ENCODE measurements at regions not wholly inside any gene's neighbourhood (a gene's known extent, or its start where the extent isn't known, plus 50 kb on each side); places are given as distances from the start of the nearest gene placed in this dataset.

DNA sequence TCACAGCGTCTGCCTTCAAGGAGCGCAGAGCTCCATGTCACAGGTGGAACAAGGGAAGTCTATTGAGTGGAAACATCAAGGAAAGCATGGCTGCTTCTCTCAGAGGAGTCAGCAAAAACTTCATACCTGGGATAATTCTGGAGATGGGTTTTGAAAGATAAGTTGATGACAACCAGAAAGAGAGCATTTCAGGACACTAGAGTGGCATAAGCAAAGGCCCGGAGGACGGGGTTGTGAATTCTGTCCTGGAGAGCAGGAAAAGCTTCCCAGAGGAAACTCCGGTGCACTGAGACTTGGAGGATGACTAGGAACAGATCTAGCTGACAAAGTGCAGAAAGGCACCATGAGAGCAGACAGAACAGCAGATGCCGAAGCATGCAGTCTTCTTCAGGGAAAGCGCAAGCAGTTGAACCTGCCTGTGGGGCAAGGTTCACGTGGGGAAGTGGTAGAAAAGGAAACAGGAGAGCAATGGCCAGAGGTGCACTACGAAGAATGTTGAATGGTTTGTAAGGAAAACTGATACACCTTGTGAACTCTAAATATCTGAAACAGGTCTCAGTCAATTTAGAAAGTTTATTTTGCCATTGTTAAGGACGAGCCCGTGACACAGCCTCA, 222.9 kb downstream of the PLPP3 start:
- no peak for DNase-seq (ENCODE audit: low spot score)

DNA sequence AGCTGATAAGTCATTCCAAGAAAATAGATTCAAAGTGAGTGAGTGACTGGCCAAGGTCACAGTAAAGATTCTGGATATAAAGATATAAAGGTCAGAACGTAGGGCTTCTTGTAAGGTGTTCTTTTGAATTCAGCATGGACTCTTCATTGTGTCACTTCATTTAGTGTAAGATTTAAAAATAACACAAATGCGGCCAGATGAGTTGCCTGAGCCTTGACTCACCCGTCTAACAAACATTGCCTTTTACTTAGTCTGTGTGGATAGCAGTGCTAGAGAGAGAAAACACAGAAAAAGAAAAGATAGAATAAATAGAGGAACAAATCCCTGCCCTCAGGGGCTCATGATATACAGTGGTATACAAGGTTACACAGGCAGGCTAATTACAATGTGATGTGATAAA, 223.4 kb downstream of the PLPP3 start:
- no peak for DNase-seq (ENCODE audit: low spot score)

- DNase-seq (ENCODE audit: low spot score), result no peak
Observed at GRCh38 chr1:56355422-56355821, 223.9 kb downstream of the PLPP3 start.

DNA sequence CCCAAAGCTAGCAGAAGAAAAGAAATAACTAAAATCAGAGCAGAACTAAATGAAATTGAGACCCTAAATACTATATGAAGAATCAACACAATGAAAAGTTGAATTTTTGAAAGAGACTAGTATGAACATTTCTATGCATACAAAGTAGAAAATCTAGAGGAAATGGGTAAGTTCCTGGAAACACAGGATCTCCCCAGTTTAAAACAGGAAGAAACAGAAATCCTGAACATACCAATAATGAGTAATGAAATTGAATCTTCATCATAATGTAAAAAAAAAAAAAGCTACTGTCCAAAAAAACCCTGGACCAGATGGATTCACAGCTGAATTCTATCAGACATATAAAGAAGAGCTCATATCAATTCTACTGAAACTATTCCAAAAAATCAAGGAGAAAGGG, 233.5 kb downstream of the PLPP3 start:
- no peak for DNase-seq (ENCODE audit: low spot score)

DNA sequence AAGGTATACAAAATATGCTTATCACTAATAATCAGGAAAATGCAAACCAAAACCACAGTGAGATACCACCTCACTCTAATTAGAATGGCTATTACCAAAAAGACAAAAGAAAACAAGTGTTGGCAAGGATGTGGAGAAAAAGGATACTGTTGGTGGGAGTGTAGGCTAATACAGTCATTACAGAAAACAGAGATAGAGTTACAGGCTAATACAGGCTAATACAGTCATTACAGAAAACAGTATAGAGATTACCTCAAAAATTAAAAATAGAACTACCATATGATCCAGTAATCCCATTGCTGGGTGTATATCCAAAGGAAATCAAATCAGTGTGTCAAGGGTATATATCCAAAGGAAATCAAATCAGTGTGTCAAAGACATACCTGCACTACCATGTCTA, 238.4 kb downstream of the PLPP3 start:
- DNase-seq (ENCODE audit: low spot score), result no peak

DNA sequence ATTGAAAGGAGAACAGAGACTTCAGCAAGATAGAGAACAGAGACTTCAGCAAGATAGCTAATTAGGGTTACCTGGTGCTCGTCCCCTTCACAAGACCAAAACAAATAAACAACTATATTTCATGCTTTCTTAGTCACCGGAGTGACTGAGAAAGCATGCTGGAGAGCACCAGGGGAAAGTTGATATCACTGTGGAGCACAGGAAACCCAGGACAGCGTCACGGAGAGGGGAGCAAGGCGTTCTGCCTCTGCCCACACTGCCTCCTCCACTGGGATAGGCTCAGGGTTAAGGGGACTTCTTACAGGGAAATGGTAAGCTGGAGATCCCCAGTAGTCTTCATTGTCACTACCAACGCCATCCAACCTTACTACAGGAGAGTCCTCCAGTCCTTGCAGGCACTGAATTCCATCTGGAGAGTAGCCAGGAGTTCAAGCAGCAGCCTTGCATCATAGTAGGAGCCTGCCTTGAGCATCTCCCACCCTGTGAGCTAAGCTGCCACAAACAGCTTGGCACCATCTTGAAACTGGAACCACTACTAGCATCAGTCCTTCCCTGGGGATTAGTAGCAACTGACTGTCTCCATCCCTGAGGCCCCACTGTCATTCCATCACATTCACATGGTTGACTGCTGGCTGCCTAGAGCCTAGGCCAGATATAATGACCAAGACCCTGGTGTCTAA, 239.4 kb downstream of the PLPP3 start:
- no peak for DNase-seq (ENCODE audit: low spot score)

- DNase-seq (ENCODE audit: low spot score), result no peak
Observed at GRCh38 chr1:56339093-56339492, 240.3 kb downstream of the PLPP3 start.

DNA sequence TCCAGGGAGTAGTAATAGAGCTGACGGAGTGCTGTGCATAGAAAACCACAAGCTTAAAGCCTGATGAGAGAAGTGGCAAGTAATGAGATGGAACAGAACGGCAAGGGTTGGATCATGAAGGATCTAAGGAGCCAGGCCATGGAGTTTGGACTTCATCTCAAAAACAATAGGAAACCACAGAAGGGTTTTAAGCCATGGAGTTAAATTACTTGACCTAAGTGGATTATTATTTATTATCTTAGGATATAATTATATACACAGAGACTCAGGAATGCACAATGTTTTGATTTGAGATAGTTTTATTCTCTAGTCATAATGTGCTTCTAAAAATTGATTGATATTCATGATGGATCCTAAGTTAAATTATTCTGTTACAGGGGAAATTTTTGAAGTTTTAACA, 242.4 kb downstream of the PLPP3 start:
- no peak for DNase-seq (ENCODE audit: low spot score)

DNA sequence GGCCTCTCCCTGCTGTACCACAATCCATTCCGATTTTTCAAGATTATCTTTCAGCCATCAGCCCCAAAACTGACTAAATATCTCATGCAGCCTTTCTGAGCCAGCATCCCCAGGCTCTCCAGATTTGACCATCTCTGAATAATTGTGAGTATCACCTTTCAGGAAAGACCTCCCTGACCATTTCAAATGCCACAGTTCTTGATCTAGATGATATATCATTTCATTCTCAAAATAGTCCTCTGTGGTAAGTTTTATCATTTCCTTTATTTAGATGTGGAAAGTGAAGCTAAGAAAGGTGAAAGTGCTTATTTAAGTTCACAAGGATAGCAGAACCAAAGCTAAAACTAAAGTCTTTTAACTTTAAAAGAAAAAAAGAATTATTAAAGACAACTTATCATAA, 244.0 kb downstream of the PLPP3 start:
- no peak for DNase-seq (ENCODE audit: low spot score)

GRCh38 chr1:56334047-56334446, 245.3 kb downstream of the PLPP3 start:
- no peak for DNase-seq (ENCODE audit: low spot score)

GRCh38 chr1:56333461-56333860, 245.9 kb downstream of the PLPP3 start:
- no peak for DNase-seq (ENCODE audit: low spot score)

DNA sequence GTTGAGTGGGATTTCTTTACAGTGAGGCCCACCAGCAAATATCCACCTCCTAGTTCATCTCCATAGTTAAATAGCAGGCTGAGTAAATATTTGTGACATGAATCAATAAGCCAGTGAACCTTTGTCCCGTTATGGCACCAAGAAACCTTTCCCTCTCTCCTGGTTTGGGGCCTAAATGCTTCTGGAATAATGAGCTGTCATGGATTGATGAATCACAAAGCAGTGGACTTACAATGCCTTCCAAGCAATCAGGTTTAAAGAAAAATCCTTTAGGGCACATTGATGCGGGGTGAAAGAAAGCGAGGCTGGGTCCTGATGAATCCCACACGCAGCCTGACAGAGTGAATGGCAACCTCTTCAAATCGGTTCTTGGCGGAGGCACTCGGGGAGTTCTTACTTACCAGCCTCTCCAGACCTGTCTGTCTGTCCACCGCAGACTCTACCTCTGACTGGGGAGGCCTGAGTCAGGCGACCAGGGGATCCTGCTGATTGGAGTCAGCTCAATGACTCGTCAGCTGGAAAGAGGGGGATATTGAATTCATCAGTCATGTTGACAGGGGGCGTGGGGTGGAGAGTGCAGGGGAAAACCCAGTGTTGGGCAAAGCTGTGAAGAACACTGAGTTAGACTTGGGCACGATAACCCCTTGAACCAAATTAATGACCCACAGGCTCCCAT, 247.3 kb downstream of the PLPP3 start:
- peak; percentile 73 for DNase-seq (ENCODE audit: low spot score)

DNA sequence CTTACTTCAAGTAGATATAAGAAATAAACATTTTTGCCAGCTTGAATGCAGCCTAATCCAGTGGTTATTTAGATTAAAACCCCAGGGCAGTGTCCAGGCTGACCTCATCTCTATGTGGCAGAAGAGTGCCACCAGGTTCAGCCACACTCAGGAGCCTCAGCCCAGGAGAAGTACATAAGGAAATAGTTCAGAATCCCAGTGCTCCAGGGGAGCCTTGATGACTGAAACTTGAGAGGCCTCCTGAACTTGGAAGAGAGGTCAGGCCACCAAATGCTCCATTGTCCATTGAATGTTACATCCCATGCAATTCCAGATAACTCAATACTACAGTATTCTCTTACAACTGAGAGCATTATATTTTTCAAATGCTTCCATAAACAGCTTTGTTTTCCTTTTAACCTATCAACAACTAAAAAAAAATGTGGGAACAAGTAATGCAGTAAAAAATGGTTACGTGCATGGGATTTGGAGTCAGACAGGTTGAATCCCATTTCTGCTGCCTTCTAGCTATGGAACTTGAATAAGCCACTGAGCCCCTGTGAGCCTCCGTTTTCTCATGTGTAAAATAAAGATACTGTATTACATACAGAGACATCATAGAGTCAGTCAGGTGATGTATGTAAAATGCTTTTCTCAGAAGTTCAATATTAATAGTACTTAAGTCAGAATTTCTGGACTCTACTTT, 248.0 kb downstream of the PLPP3 start:
- no peak for DNase-seq (ENCODE audit: low spot score)

DNA sequence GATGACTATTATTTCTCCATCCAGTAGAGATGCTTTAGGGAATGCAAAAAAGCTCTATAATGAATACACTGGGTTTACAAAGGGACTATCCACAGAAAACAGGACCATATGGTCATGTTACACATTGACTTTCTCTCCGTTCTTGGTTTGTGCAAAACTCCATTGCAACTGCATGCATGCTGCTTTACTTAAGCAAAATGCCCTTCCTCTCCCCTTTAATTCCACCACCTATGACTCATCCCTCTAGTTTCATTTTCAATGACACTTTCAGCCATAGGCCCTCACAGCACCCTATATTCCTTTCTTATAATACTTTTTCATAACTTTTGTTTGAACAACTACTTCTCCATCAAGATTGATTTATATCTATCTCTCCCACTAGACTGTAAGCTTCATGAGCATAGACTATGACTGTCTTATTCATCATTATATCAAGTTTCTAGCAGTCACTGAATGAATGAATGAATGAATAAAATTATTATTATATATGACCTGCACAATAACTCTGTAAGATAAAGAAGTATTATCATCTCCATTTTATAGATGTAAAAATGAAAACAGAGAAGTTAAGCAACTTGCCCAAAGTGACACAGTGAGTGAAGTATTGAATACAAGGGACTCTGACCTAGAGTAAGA, 248.9 kb downstream of the PLPP3 start:
- DNase-seq (ENCODE audit: low spot score), result peak; percentile 54

DNA sequence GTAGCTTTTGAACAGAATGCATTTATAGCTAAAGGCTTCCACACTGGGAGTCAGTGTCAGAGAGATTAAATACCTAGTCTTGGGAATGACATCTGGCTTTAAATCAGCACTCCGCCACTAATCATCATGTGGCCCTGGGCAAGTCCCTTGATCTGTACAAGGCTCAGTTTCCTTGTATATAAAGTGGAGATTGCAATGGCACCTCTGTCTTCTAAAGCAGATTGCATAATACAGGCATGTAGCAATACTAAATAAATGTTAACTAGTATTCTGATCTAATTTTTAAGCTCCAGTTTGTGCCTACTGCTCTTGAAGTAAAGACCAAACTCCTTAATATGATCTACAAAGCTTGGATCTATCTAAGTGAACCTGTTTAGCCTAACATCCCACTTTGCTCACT, 249.4 kb downstream of the PLPP3 start:
- no peak for DNase-seq (ENCODE audit: low spot score)

GRCh38 chr1:56327195-56327594, 252.2 kb downstream of the PLPP3 start:
- no peak for DNase-seq (ENCODE audit: low spot score)

GRCh38 chr1:56326056-56326455, 253.3 kb downstream of the PLPP3 start:
- peak; percentile 22 for DNase-seq (ENCODE audit: low spot score)

GRCh38 chr1:56324504-56324903, 254.9 kb downstream of the PLPP3 start:
- DNase-seq (ENCODE audit: low spot score), result no peak

DNA sequence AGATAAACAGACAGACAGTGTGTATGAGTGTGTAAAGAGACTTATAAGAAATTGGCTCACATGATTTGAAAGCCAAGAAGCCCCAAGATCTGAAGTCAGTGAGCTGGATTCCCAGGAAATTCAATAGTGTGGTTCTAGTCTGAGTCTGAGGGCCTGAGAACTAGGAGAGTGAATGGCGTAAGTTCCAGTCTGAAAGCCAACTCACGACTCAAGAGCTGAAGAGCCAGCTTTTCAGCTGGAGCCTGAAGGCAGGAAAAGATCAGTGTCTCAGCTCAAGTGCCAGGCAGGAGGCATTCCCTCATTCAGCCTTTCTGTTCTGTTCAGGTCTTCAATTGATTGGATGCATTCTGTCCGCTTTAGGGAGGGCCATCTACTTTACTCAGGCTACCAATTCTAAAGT, 257.2 kb downstream of the PLPP3 start:
- DNase-seq (ENCODE audit: low spot score), result no peak

GRCh38 chr1:56321150-56321490, 258.2 kb downstream of the PLPP3 start:
- DNase-seq (ENCODE audit: low spot score), result no peak

GRCh38 chr1:56320464-56321149, 258.8 kb downstream of the PLPP3 start:
- no peak for DNase-seq (ENCODE audit: low spot score)

- DNase-seq (ENCODE audit: low spot score), result no peak
Observed at GRCh38 chr1:56317722-56318121, 261.6 kb downstream of the PLPP3 start.

All from A172 (cell line).